ENCODE measurements at regions not wholly inside any gene's neighbourhood (a gene's known extent, or its start where the extent isn't known, plus 50 kb on each side); places are given as distances from the start of the nearest gene placed in this dataset.

GRCh38 chr5:89869346-89869745 lies 540.2 kb downstream of the CETN3 start:
- H3K27ac ChIP-seq = no peak overlapping the region
- CTCF ChIA-PET = interaction anchor here (0.6 kb wide), 1 partner anchor 647 kb away, joined by 3 read pairs; no protein-coding TSS in a partner anchor

GRCh38 chr5:89866410-89866809 lies 543.1 kb downstream of the CETN3 start:
- no peak overlapping the region for H3K27ac ChIP-seq
- no peak for TF ChIP-seq CTCF (conservative IDR thresholded peaks at IDR 0.05; ENCODE audit: low read depth)
- CTCF ChIA-PET = interaction anchor here (0.7 kb wide), 1 partner anchor 52 kb away, joined by 3 read pairs; no protein-coding TSS in a partner anchor
- DNase-seq (ENCODE audit: low spot score) = no peak
- POLR2A ChIA-PET (ENCODE audit: low non-redundant PET) = no interaction called here

More at GRCh38 chr5:89869346-89869745, 540.2 kb downstream of the CETN3 start:
- no peak for TF ChIP-seq CTCF (conservative IDR thresholded peaks at IDR 0.05; ENCODE audit: low read depth)
- DNase-seq (ENCODE audit: low spot score) = no peak
- POLR2A ChIA-PET (ENCODE audit: low non-redundant PET) = no interaction called here

- ChIA-PET CTCF (no interaction called here), POLR2A (ENCODE audit: low non-redundant PET) (no interaction called here)
- TF ChIP-seq CTCF (conservative IDR thresholded peaks at IDR 0.05; ENCODE audit: low read depth) = no peak
- no peak overlapping the region for H3K27ac ChIP-seq
- DNase-seq (ENCODE audit: low spot score) = no peak
These were observed 544.6 kb downstream of the CETN3 start for GRCh38 chr5:89864941-89865340.

- ChIA-PET CTCF (no interaction called here), POLR2A (ENCODE audit: low non-redundant PET) (no interaction called here)
- DNase-seq (ENCODE audit: low spot score) = no peak
- H3K27ac ChIP-seq = no peak overlapping the region
- TF ChIP-seq CTCF (conservative IDR thresholded peaks at IDR 0.05; ENCODE audit: low read depth) = no peak
These were observed 551.8 kb downstream of the CETN3 start for GRCh38 chr5:89857790-89858189.

GRCh38 chr5:89855417-89855816 lies 554.1 kb downstream of the CETN3 start:
- CTCF ChIA-PET = interaction anchor here (0.7 kb wide), 1 partner anchor 12 kb away, joined by 3 read pairs; no protein-coding TSS in a partner anchor
- H3K27ac ChIP-seq = no peak overlapping the region
- POLR2A ChIA-PET (ENCODE audit: low non-redundant PET) = no interaction called here

GRCh38 chr5:89851911-89852310 lies 557.6 kb downstream of the CETN3 start:
- DNase-seq (ENCODE audit: low spot score) = no peak
- H3K27ac ChIP-seq = no peak overlapping the region
- ChIA-PET POLR2A (ENCODE audit: low non-redundant PET) (no interaction called here), CTCF (interaction anchor here (0.7 kb wide), 1 partner anchor 643 kb away, joined by 3 read pairs; no protein-coding TSS in a partner anchor)
- no peak for TF ChIP-seq CTCF (conservative IDR thresholded peaks at IDR 0.05; ENCODE audit: low read depth)

More at GRCh38 chr5:89855417-89855816, 554.1 kb downstream of the CETN3 start:
- TF ChIP-seq CTCF (conservative IDR thresholded peaks at IDR 0.05; ENCODE audit: low read depth) = no peak
- no peak for DNase-seq (ENCODE audit: low spot score)
